ENCODE measurements at regions not wholly inside any gene's neighbourhood (a gene's known extent, or its start where the extent isn't known, plus 50 kb on each side); places are given as distances from the start of the nearest gene placed in this dataset.
A peak's percentile ranks its signal among the peaks of the same experiment; 100 is the strongest.

DNA sequence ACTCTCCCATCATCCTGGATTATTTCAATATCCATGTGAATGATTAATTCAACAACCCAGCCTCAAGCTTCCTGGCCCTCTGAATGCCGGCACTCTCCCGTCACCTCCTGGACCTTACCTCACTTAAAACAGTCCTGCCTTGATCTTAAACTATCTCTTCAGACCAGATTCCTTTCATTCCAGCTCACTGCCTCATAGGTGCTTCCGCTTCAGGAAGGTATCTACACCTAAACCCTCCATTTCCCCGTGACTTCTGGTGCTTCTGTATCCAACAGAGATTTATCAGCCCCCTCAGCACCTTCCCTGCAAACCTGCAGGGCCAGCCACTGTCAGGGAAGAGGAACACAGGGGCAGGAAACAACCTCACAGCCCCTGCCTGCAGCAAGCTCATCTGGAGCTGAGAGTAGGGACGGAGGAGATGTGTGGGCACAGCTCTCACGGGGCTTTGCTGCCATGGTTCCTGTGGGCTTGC lies 98.9 kb upstream of the TJP1 start:
- H3K27ac Mint-ChIP-seq (ENCODE audit: unreplicated experiment): no peak overlapping the region
- H3K27me3 Mint-ChIP-seq (ENCODE audit: low read depth): peaks cover 5% of the 10 kb centered on the region
- H3K36me3 Mint-ChIP-seq (ENCODE audit: low read depth): no peaks in the 10 kb centered on the region
- no peaks in the 10 kb centered on the region for H3K9me3 Mint-ChIP-seq
- no peak overlapping the region for H3K4me3 Mint-ChIP-seq
- peaks cover 20% of the 10 kb centered on the region for H3K4me1 Mint-ChIP-seq
- TF ChIP-seq CTCF (conservative IDR thresholded peaks at IDR 0.05): no peak
- DNase-seq (ENCODE audit: low read depth, low spot score): no peak

DNA sequence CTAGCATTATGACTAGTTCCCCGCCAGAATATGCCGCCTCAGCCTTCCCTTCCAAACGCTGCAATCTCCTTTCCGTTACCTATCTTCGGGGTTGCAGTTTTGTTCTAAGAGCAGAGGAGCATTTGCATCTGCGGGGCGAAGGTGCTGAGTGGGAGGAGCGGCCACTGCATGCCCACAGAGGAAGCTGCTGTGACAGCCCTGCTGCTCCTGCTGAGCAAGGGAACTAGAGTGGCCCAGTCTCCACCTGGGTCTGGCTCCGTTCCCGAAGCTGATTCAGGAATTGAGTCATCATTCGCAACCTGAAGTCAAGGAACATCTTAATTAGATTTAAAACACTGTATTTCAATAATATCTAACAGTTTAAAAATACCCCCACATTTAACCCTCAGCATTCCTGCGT lies 98.2 kb upstream of the TJP1 start:
- peaks cover 5% of the 10 kb centered on the region for H3K27me3 Mint-ChIP-seq (ENCODE audit: low read depth)
- TF ChIP-seq CTCF (conservative IDR thresholded peaks at IDR 0.05): no peak
- H3K4me1 Mint-ChIP-seq: peaks cover 15% of the 10 kb centered on the region
- no peaks in the 10 kb centered on the region for H3K9me3 Mint-ChIP-seq
- H3K4me3 Mint-ChIP-seq: no peak overlapping the region
- H3K36me3 Mint-ChIP-seq (ENCODE audit: low read depth): no peaks in the 10 kb centered on the region
- H3K27ac Mint-ChIP-seq (ENCODE audit: unreplicated experiment): peak overlapping the region; percentile 27
- DNase-seq (ENCODE audit: low read depth, low spot score): no peak

GRCh38 chr15:29919380-29919881 lies 97.2 kb upstream of the TJP1 start:
- Mint-ChIP-seq H3K36me3 (ENCODE audit: low read depth) (no peaks in the 10 kb centered on the region), H3K9me3 (no peaks in the 10 kb centered on the region), H3K4me3 (no peak overlapping the region), H3K4me1 (peaks cover 20% of the 10 kb centered on the region), H3K27ac (ENCODE audit: unreplicated experiment) (peak overlapping the region; percentile 78), H3K27me3 (ENCODE audit: low read depth) (peaks cover 5% of the 10 kb centered on the region)
- TF ChIP-seq CTCF (conservative IDR thresholded peaks at IDR 0.05): no peak
- no peak for DNase-seq (ENCODE audit: low read depth, low spot score)

GRCh38 chr15:29917600-29918597 lies 95.6 kb upstream of the TJP1 start:
- Mint-ChIP-seq H3K27ac (ENCODE audit: unreplicated experiment) (no peak overlapping the region), H3K4me1 (peaks cover 35% of the 10 kb centered on the region), H3K27me3 (ENCODE audit: low read depth) (peaks cover 5% of the 10 kb centered on the region)

DNA sequence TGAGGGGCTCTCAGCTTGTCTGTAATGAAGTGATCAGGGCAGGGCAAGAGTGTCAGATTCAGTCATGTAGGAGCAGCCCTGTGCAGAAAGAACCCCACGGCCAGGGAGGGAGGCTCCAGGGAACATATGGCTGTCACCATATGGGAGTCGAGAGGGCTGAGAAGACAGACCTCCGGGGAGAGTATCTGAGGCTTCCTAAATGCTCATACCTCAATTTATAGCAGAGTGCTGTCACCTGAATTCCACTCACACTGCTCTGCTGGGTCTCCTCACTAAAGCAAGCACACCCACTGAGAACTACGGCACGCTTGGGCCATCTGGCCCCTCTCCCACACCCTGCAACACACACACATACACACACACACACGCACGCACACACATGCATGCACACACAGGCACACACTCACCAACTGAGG lies 92.3 kb upstream of the TJP1 start:
- no peak for TF ChIP-seq CTCF (conservative IDR thresholded peaks at IDR 0.05)
- Mint-ChIP-seq H3K36me3 (ENCODE audit: low read depth) (no peaks in the 10 kb centered on the region), H3K4me1 (peaks cover 33% of the 10 kb centered on the region), H3K27ac (ENCODE audit: unreplicated experiment) (peak overlapping the region; percentile 38), H3K4me3 (peak overlapping the region; percentile 9), H3K27me3 (ENCODE audit: low read depth) (no peaks in the 10 kb centered on the region), H3K9me3 (no peaks in the 10 kb centered on the region)
- no peak for DNase-seq (ENCODE audit: low read depth, low spot score)

More at GRCh38 chr15:29917600-29918597, 95.6 kb upstream of the TJP1 start:
- Mint-ChIP-seq H3K4me3 (no peak overlapping the region), H3K9me3 (no peaks in the 10 kb centered on the region), H3K36me3 (ENCODE audit: low read depth) (no peaks in the 10 kb centered on the region)
- no peak for TF ChIP-seq CTCF (conservative IDR thresholded peaks at IDR 0.05)
- DNase-seq (ENCODE audit: low read depth, low spot score): no peak

All from neural crest cell (in vitro differentiated cells).